ENCODE measurements at regions not wholly inside any gene's neighbourhood (a gene's known extent, or its start where the extent isn't known, plus 50 kb on each side); places are given as distances from the start of the nearest gene placed in this dataset.

GRCh38 chr10:108789919-108790318 lies 1133.4 kb downstream of the XPNPEP1 start (continued):
- TF ChIP-seq CHD7 (IDR thresholded peaks at IDR 0.05; ENCODE audit: insufficient replicate concordance, low read length) = no peak
